Brain microvascular endothelial cell (primary cell): ENCODE measurements at regions not wholly inside any gene's neighbourhood (a gene's known extent, or its start where the extent isn't known, plus 50 kb on each side); places are given as distances from the start of the nearest gene placed in this dataset.

Source experiments
- DNase-seq: peaks from one replicate; pipeline ENCODE4 v3.0.0-alpha.2; 2020
- H3K27ac ChIP-seq: fragments of 250-450 bp; sonication (Bioruptor Pico); 2 replicates; pipeline ENCODE4 v1.5.1; 2020; ENCODE audit warnings: mild to moderate bottlenecking, moderate library complexity
- H3K27me3 ChIP-seq: fragments of 250-450 bp; sonication (Bioruptor Pico); replicated peaks from 2 replicates; pipeline ENCODE4 v1.5.1; 2020; ENCODE audit warnings: mild to moderate bottlenecking
- H3K36me3 ChIP-seq: fragments of 250-450 bp; sonication (Bioruptor Pico); replicated peaks from 2 replicates; pipeline ENCODE4 v1.5.1; 2020; ENCODE audit warnings: mild to moderate bottlenecking
- H3K4me3 ChIP-seq: 2 replicates; pipeline ENCODE4 v1.5.1; 2011; ENCODE audit warnings: low read depth, mild to moderate bottlenecking, control low read depth, low read length, moderate library complexity
- in situ Hi-C: cut with HindIII; loops from 2 replicates; pipeline ENCODE4 v1.10.0; 2017; ENCODE audit warnings: low sequenced_read_pairs, low pct_ligation_motif_present
- TF ChIP-seq, protein P1 (sequence below): IDR thresholded peaks from 2 replicates; pipeline ENCODE4 v1.5.1; 2011; ENCODE audit warnings: low read depth, mild to moderate bottlenecking, moderate library complexity, low read length, control low read depth, inconsistent platforms; ENCODE audit errors: missing control alignments

DNA sequence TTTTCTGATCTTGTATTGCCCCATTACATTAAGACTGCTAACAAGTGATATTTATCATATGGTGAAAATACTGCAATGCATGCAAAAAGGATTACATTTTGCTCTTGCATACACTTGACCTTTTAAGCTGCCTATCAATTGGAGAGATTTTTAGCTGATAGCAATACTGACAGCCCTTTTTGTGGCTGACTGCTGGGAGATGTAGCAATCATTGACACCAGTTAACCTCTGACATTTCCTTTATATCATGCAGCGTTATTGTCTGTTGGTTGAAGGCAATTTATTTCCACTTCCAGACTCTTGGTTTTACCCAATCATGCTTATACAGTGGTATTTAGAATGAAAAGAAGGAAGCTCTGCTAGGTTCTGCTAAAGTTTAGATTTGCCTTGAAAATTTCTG lies 364.0 kb downstream of the LMO7 start:
- in situ Hi-C loops: no loop called here
- TF ChIP-seq, protein P1, sequence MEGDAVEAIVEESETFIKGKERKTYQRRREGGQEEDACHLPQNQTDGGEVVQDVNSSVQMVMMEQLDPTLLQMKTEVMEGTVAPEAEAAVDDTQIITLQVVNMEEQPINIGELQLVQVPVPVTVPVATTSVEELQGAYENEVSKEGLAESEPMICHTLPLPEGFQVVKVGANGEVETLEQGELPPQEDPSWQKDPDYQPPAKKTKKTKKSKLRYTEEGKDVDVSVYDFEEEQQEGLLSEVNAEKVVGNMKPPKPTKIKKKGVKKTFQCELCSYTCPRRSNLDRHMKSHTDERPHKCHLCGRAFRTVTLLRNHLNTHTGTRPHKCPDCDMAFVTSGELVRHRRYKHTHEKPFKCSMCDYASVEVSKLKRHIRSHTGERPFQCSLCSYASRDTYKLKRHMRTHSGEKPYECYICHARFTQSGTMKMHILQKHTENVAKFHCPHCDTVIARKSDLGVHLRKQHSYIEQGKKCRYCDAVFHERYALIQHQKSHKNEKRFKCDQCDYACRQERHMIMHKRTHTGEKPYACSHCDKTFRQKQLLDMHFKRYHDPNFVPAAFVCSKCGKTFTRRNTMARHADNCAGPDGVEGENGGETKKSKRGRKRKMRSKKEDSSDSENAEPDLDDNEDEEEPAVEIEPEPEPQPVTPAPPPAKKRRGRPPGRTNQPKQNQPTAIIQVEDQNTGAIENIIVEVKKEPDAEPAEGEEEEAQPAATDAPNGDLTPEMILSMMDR: no peak
- Histone ChIP-seq H3K27ac (no peak overlapping the region), H3K4me3 (no peak overlapping the region), H3K27me3 (no peaks in the 10 kb centered on the region), H3K36me3 (no peaks in the 10 kb centered on the region)
- no peak for DNase-seq

- H3K36me3 ChIP-seq: no peaks in the 10 kb centered on the region
- no peak overlapping the region for H3K27ac ChIP-seq
- in situ Hi-C loops: no loop called here
- no peak for DNase-seq
- H3K4me3 ChIP-seq: no peak overlapping the region
- TF ChIP-seq, protein P1: no peak
- H3K27me3 ChIP-seq: no peaks in the 10 kb centered on the region
Measured at GRCh38 chr13:75996582-75996981, 360.5 kb downstream of the LMO7 start.

DNA sequence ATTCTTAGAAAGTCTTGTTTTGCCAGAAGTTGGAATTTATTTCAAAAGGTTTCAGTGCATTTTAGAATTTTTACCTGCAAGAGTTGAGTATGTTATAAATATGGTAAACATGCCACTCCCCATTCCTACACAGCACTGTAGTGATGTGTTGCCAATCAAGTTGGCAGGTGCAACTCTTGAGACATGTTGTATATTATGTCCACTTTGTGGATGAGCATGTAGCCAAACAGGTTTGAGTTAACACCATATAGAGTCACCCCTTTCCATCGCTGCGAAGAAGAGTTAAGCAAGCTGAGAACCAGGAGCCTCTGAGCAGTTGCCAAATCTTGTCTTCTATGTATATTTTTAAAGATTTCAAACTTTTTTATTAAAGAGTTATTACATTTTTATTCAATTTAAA lies 359.8 kb downstream of the LMO7 start:
- in situ Hi-C loops: no loop called here
- H3K36me3 ChIP-seq: no peaks in the 10 kb centered on the region

DNA sequence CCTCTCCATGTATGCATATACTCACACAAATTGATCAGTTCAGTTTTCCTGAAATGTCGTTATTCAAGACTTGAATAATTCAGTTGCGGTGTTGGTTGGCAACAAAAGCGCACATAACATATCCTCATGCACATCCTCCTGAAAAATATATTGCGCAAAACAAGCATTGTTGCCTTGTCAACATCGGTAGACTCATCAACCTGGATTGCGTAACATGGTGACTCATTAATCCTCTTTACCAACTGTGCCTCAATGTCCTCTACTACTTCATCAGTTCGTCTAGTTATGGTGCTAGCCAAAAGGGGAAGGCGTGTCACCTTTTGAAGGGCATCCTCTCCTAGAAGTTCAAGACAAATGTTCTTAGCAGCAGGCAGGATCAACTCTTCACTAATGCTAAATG lies 357.7 kb downstream of the LMO7 start:
- DNase-seq: no peak
- TF ChIP-seq, protein P1: no peak

More for the DNA sequence above, 359.8 kb downstream of the LMO7 start:
- TF ChIP-seq, protein P1: no peak
- no peak for DNase-seq
- Histone ChIP-seq H3K27me3 (no peaks in the 10 kb centered on the region), H3K4me3 (no peak overlapping the region), H3K27ac (no peak overlapping the region)

GRCh38 chr13:75993241-75993640 lies 357.1 kb downstream of the LMO7 start:
- Histone ChIP-seq H3K27me3 (no peaks in the 10 kb centered on the region), H3K36me3 (no peaks in the 10 kb centered on the region), H3K4me3 (no peak overlapping the region), H3K27ac (no peak overlapping the region)
- in situ Hi-C loops: no loop called here
- DNase-seq: no peak
- TF ChIP-seq, protein P1: no peak

More for the DNA sequence above, 357.7 kb downstream of the LMO7 start:
- Histone ChIP-seq H3K36me3 (no peaks in the 10 kb centered on the region), H3K27ac (no peak overlapping the region), H3K27me3 (no peaks in the 10 kb centered on the region), H3K4me3 (no peak overlapping the region)
- in situ Hi-C loops: no loop called here

DNA sequence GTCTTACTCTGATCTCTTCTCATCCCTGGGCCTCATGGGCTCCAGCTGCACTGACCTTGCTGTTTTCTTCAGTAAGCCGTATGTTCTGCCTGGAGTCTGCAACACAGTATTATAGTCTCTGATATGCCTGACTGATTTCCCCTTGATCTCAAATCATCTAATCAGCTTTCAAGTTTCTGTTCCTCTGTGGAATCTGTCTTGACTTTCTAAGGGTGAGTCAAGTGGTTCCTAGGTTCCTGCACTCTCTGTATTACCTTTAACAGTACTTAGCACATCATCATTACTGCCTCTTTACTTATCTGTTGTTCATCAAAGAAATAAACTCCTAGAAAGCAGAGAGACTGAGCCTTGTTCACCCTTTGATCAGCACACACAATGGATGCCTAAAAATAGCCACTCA lies 350.7 kb downstream of the LMO7 start:
- Histone ChIP-seq H3K27ac (no peak overlapping the region), H3K27me3 (no peaks in the 10 kb centered on the region), H3K36me3 (no peaks in the 10 kb centered on the region), H3K4me3 (no peak overlapping the region)
- DNase-seq: no peak
- TF ChIP-seq, protein P1: no peak
- in situ Hi-C loops: no loop called here
